Endothelial cell of umbilical vein (primary cell): ENCODE measurements at regions not wholly inside any gene's neighbourhood (a gene's known extent, or its start where the extent isn't known, plus 50 kb on each side); places are given as distances from the start of the nearest gene placed in this dataset.

ENCODE experiments used
- BruUV-seq: library from RNA; stranded (reverse); fragments of 400-500 nt; replicated peaks from 2 replicates; lab custom pipeline; 2021; lab: Mats Ljungman, UMichigan
- CTCF ChIA-PET: fragments of 300-600, 350-600 bp; sonication (Branson Sonifier 250); formaldehyde crosslinking; loops from one replicate; lab custom pipeline; 2021; ENCODE audit warnings: antibody characterized with exemption, inconsistent platforms; lab: Charles Lee
- POLR2A ChIA-PET: fragments of 300-600, 350-600 bp; sonication (Branson Sonifier 250); formaldehyde crosslinking; loops from one replicate; lab custom pipeline; 2021; ENCODE audit warnings: antibody characterized with exemption, inconsistent platforms; lab: Charles Lee
- DNase-seq: peaks from one replicate; pipeline ENCODE4 v3.0.0-alpha.2; 2011; ENCODE audit warnings: low read depth, low spot score
- FAIRE-seq: peaks from 2 replicates; lab custom pipeline; 2011; peaks lifted over from hg19 to GRCh38; lab: Jason Lieb, UNC
- H2AFZ ChIP-seq: 2 replicates; pipeline ENCODE4 v1.6.0; 2012; ENCODE audit warnings: low read depth, low read length, control low read depth, inconsistent platforms
- H3K27ac ChIP-seq: 2 replicates; pipeline ENCODE4 v1.5.1; 2011; ENCODE audit warnings: low read depth, mild to moderate bottlenecking, control low read depth, low read length, moderate library complexity; ENCODE audit not compliant: insufficient read depth
- H3K27me3 ChIP-seq, 2 experiments: 2 replicates each; pipeline versions ENCODE4 v1.6.0 to v1.6.1; 2011; ENCODE audit warnings: low read length in 2 of 2, mixed read lengths in 1 of 2; ENCODE audit not compliant: control insufficient read depth in 2 of 2, insufficient read depth in 2 of 2
- H3K36me3 ChIP-seq, 2 experiments: 2 replicates in 1 of 2; 3 replicates in 1 of 2; pipeline ENCODE4 v1.5.1; 2011; ENCODE audit warnings: low read length in 2 of 2, mild to moderate bottlenecking in 1 of 2, moderate library complexity in 1 of 2; ENCODE audit not compliant: control insufficient read depth in 2 of 2, insufficient read depth in 2 of 2; ENCODE audit errors: extremely low read depth in 1 of 2
- H3K4me1 ChIP-seq: 3 replicates; pipeline ENCODE4 v1.5.1; 2011; ENCODE audit warnings: mild to moderate bottlenecking, low read length; ENCODE audit not compliant: control insufficient read depth, insufficient read depth; ENCODE audit errors: extremely low read depth
- H3K4me2 ChIP-seq: 2 replicates; pipeline ENCODE4 v1.6.1; 2011; ENCODE audit warnings: low read length, control low read depth, mixed read lengths; ENCODE audit not compliant: insufficient read depth
- H3K4me3 ChIP-seq, 3 experiments: fragments of 200-600 bp in 1 of 3; sonication (generic), shearing (Covaris generic) in 1 of 3; replicated peaks in 1 of 3; 2 replicates each; pipeline ENCODE4 v1.5.1; 2011 to 2016; ENCODE audit warnings: control low read depth in 3 of 3, low read length in 3 of 3, mild to moderate bottlenecking in 2 of 3, inconsistent platforms in 1 of 3, low read depth in 1 of 3, moderate library complexity in 1 of 3; ENCODE audit not compliant: insufficient read depth in 1 of 3
- H3K79me2 ChIP-seq: 2 replicates; pipeline ENCODE4 v1.6.0; 2012; ENCODE audit warnings: low read length, inconsistent platforms; ENCODE audit not compliant: control insufficient read depth, insufficient read depth
- H3K9ac ChIP-seq: replicated peaks from 2 replicates; pipeline ENCODE3; 2011; ENCODE audit warnings: low read length, control low read depth; ENCODE audit not compliant: insufficient read depth; ENCODE audit errors: extremely low read depth
- H3K9me1 ChIP-seq: replicated peaks from 3 replicates; pipeline ENCODE4 v1.6.0; 2011; ENCODE audit warnings: mild to moderate bottlenecking, low read length; ENCODE audit not compliant: control insufficient read depth, insufficient read depth; ENCODE audit errors: extremely low read depth
- H3K9me3 ChIP-seq: replicated peaks from 2 replicates; pipeline ENCODE4 v1.5.1; 2012; ENCODE audit warnings: low read length, inconsistent platforms; ENCODE audit not compliant: control insufficient read depth, insufficient read depth
- H4K20me1 ChIP-seq: replicated peaks from 2 replicates; pipeline ENCODE3; 2011; ENCODE audit warnings: mild to moderate bottlenecking, low read length; ENCODE audit not compliant: control insufficient read depth, insufficient read depth; ENCODE audit errors: extremely low read depth
- EZH2 ChIP-seq: IDR thresholded peaks from 2 replicates; pipeline ENCODE4 v1.6.1; 2012; ENCODE audit warnings: borderline replicate concordance, low read depth, mild to moderate bottlenecking, moderate library complexity, low read length, inconsistent platforms; ENCODE audit not compliant: severe bottlenecking
- FOS ChIP-seq: IDR thresholded peaks from 2 replicates; pipeline ENCODE4 v1.6.1; 2011; ENCODE audit warnings: mild to moderate bottlenecking, low read length, moderate library complexity, borderline replicate concordance; ENCODE audit not compliant: insufficient read depth
- GATA2 ChIP-seq: IDR thresholded peaks from 2 replicates; pipeline ENCODE4 v1.7.0; 2011; ENCODE audit warnings: low read depth, mild to moderate bottlenecking, moderate library complexity, mixed read lengths, low read length; ENCODE audit not compliant: insufficient read length, insufficient read depth
- JUN ChIP-seq: IDR thresholded peaks from 2 replicates; pipeline ENCODE4 v1.6.1; 2011; ENCODE audit warnings: borderline replicate concordance, low read depth; ENCODE audit not compliant: insufficient read length, insufficient read depth
- MYC ChIP-seq: IDR thresholded peaks from one replicate; pipeline ENCODE4 v1.6.1; 2011; ENCODE audit warnings: mild to moderate bottlenecking, low read depth, low read length
- POLR2A ChIP-seq: IDR thresholded peaks from 2 replicates; pipeline ENCODE4 v1.6.1; 2012; ENCODE audit warnings: low read depth, mild to moderate bottlenecking, control low read depth, low read length
- POLR2AphosphoS5 ChIP-seq: IDR thresholded peaks from 2 replicates; pipeline ENCODE4 v1.6.1; 2012; ENCODE audit warnings: low read depth, mild to moderate bottlenecking, control low read depth, low read length, moderate library complexity; ENCODE audit not compliant: insufficient read depth
- dilution Hi-C: fragments of 300-500 bp; cut with MboI; formaldehyde crosslinking; loops from one replicate; pipeline ENCODE4 v1.15.0; 2019; ENCODE audit warnings: low sequenced_read_pairs; ENCODE audit not compliant: extremely low pct_ligation_motif_present
- intact Hi-C: fragments of 100-400 bp; cut with micrococcal nuclease; formaldehyde crosslinking; loops from one replicate; pipeline ENCODE4 v1.10.0; 2022
- TF ChIP-seq, protein P1 (sequence below), 2 donors: IDR thresholded peaks; 1 replicate in 1 of 2; 2 replicates in 1 of 2; pipeline ENCODE4 v1.5.1; 2011; ENCODE audit warnings: low read length in 2 of 2, mild to moderate bottlenecking in 2 of 2, moderate library complexity in 2 of 2, control low read depth in 1 of 2, inconsistent platforms in 1 of 2, low read depth in 1 of 2; ENCODE audit not compliant: insufficient read depth in 1 of 2; ENCODE audit errors: extremely low read depth in 1 of 2
- TF ChIP-seq, protein P2 (sequence below): IDR thresholded peaks from 2 replicates; pipeline ENCODE4 v1.6.1; 2011; ENCODE audit not compliant: insufficient read depth, insufficient read length

DNA sequence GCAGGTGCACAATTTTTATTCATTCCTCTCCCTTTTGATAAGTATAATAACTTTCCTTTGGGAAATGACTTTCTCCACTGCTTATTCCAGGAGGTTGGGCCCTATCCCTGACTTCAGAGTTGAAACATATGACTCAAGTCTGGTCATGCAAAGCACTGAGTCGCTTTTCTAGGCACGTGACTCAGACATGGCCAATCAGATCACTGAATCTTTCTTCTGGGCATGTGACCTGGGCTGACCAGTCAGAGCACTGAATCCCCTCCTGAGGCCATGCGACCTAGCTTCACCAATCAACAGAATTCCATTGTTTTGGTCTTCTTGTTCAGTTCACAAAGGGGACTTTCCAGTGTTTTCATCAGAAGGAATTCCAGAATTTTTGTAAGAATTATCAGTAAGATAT, 377.1 kb upstream of the KITLG start:
- H3K9ac ChIP-seq = no peak overlapping the region
- H3K27ac ChIP-seq = no peak overlapping the region
- intact Hi-C loops = no loop called here
- dilution Hi-C loops = no loop called here
- DNase-seq (no peak), FAIRE-seq (no peak)
- H3K36me3 ChIP-seq = no peaks in the 10 kb centered on the region
- peaks cover 23% of the 10 kb centered on the region for H3K4me1 ChIP-seq
- ChIA-PET CTCF (no interaction called here), POLR2A (no interaction called here)
- no peak overlapping the region for H2AFZ ChIP-seq
- no peaks in the 10 kb centered on the region for H3K27me3 ChIP-seq
- H3K4me3 ChIP-seq = no peak overlapping the region
- no peaks in the 10 kb centered on the region for H3K9me1 ChIP-seq
- TF ChIP-seq MYC (no peak), EZH2 (no peak), POLR2AphosphoS5 (no peak), JUN (no peak), FOS (no peak), GATA2 (no peak), POLR2A (no peak)
- TF ChIP-seq, protein P1, sequence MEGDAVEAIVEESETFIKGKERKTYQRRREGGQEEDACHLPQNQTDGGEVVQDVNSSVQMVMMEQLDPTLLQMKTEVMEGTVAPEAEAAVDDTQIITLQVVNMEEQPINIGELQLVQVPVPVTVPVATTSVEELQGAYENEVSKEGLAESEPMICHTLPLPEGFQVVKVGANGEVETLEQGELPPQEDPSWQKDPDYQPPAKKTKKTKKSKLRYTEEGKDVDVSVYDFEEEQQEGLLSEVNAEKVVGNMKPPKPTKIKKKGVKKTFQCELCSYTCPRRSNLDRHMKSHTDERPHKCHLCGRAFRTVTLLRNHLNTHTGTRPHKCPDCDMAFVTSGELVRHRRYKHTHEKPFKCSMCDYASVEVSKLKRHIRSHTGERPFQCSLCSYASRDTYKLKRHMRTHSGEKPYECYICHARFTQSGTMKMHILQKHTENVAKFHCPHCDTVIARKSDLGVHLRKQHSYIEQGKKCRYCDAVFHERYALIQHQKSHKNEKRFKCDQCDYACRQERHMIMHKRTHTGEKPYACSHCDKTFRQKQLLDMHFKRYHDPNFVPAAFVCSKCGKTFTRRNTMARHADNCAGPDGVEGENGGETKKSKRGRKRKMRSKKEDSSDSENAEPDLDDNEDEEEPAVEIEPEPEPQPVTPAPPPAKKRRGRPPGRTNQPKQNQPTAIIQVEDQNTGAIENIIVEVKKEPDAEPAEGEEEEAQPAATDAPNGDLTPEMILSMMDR (IDR thresholded peaks at IDR 0.05; ENCODE audit: extremely low read depth in 1 of 2, insufficient read depth in 1 of 2, low read depth in 1 of 2, low read length in 2 of 2) = no peak
- TF ChIP-seq, protein P2, sequence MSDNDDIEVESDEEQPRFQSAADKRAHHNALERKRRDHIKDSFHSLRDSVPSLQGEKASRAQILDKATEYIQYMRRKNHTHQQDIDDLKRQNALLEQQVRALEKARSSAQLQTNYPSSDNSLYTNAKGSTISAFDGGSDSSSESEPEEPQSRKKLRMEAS = no peak
- no peaks in the 10 kb centered on the region for H4K20me1 ChIP-seq
- BruUV-seq = no TSS peak
- no peaks in the 10 kb centered on the region for H3K79me2 ChIP-seq
- no peak overlapping the region for H3K4me2 ChIP-seq
- H3K9me3 ChIP-seq = no peaks in the 10 kb centered on the region
